SU-DHL-6 (cell line): ENCODE measurements at regions not wholly inside any gene's neighbourhood (a gene's known extent, or its start where the extent isn't known, plus 50 kb on each side); places are given as distances from the start of the nearest gene placed in this dataset.

Experiments used
- EZH2phosphoT487 ChIP-seq: fragments of 200-600 bp; sonication (generic), shearing (Covaris generic); conservative IDR thresholded peaks from 2 replicates; pipeline ENCODE4 v1.6.1; 2018; ENCODE audit warnings: mild to moderate bottlenecking, antibody characterized with exemption, low read length, moderate library complexity, mixed read lengths
- TF ChIP-seq, protein P1 (sequence below): fragments of 200-600 bp; sonication (generic); IDR thresholded peaks from one replicate; pipeline ENCODE4 v1.5.1; 2017; ENCODE audit warnings: antibody characterized with exemption, mild to moderate bottlenecking, low read length, moderate library complexity; ENCODE audit not compliant: insufficient read depth, poor library complexity, severe bottlenecking

DNA sequence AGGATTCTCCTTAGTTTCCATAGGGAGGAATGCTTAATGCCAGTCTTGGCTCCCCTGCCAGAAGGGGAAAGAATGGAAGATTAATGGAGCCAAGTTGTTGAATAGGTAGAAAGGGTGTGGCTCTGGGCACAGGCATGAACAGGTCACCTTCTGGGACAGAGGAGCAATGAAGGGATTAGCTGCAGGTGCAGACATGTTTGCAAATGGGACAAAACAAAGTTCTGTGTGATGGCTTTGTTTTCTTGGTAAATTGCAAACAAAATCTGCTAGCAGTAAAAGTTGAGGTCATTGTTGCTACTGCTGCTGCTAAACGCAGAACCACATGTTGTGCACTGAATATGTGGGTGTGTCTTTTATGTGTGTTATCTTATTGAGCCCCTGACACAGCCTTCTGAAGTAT, 93.3 kb downstream of the PERP start:
- TF ChIP-seq, protein P1, sequence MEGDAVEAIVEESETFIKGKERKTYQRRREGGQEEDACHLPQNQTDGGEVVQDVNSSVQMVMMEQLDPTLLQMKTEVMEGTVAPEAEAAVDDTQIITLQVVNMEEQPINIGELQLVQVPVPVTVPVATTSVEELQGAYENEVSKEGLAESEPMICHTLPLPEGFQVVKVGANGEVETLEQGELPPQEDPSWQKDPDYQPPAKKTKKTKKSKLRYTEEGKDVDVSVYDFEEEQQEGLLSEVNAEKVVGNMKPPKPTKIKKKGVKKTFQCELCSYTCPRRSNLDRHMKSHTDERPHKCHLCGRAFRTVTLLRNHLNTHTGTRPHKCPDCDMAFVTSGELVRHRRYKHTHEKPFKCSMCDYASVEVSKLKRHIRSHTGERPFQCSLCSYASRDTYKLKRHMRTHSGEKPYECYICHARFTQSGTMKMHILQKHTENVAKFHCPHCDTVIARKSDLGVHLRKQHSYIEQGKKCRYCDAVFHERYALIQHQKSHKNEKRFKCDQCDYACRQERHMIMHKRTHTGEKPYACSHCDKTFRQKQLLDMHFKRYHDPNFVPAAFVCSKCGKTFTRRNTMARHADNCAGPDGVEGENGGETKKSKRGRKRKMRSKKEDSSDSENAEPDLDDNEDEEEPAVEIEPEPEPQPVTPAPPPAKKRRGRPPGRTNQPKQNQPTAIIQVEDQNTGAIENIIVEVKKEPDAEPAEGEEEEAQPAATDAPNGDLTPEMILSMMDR: no peak
- no peak for TF ChIP-seq EZH2phosphoT487
